HG03175 (cell line): ENCODE measurements at regions not wholly inside any gene's neighbourhood (a gene's known extent, or its start where the extent isn't known, plus 50 kb on each side); places are given as distances from the start of the nearest gene placed in this dataset.

Experiments
- ATAC-seq: cut with Tn5 transposase; IDR thresholded peaks from one replicate; pipeline ENCODE4 v1.9.1; 2021; ENCODE audit warnings: mild to moderate bottlenecking, moderate library complexity; ENCODE audit not compliant: unreplicated experiment

- no peak for ATAC-seq
Observed at GRCh38 chr2:118791483-118791882, 56.0 kb downstream of the EN1 start.

DNA sequence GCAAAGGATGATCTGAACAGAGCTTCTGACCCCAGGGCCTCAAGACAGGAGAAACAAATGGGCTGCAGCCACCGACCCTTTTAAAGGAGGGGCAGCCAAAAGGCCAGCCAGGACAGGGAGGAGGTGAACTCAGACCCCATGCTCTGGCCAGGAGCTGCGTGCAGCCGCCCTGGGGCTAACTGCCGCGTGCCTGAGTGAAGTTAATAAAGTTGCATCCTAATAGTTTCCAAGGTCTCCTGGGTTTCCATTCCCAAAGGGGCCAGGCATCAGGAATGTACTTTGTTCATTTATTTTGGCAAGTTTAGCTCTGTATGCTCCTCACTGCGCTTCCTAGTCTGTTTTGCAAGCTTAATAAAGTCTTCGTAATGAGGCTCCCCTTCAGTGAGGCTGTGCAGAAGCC, 60.7 kb downstream of the EN1 start:
- ATAC-seq, result no peak

GRCh38 chr2:118784860-118785259, 62.6 kb downstream of the EN1 start:
- no peak for ATAC-seq

DNA sequence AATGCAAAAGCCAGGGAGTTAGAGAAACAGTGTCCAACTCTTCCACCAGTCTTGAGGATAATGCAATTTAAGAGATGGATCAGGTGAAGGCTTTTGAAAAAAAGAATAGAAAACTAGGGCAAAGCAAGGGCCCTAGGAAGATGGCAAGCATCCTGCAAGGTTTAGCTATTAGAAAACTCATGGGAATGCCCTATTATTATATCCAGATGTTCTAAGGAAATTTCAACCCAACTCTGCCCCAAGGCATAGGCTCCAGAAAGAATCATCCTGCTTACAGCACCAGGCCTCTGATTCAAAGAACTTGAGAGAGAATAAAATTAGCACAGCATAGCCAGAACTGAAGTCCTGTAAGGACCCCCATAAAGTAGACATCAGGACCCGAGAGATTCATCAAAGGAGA, 68.1 kb downstream of the EN1 start:
- ATAC-seq, result no peak

GRCh38 chr2:118774458-118775133, 72.9 kb downstream of the EN1 start:
- no peak for ATAC-seq

- ATAC-seq, result no peak
Observed at GRCh38 chr2:118773826-118774225, 73.6 kb downstream of the EN1 start.

- no peak for ATAC-seq
Observed at GRCh38 chr2:118772487-118773200, 74.8 kb downstream of the EN1 start.

- no peak for ATAC-seq
Observed at GRCh38 chr2:118769707-118770400, 77.6 kb downstream of the EN1 start.

GRCh38 chr2:118766871-118767270, 80.6 kb downstream of the EN1 start:
- no peak for ATAC-seq

DNA sequence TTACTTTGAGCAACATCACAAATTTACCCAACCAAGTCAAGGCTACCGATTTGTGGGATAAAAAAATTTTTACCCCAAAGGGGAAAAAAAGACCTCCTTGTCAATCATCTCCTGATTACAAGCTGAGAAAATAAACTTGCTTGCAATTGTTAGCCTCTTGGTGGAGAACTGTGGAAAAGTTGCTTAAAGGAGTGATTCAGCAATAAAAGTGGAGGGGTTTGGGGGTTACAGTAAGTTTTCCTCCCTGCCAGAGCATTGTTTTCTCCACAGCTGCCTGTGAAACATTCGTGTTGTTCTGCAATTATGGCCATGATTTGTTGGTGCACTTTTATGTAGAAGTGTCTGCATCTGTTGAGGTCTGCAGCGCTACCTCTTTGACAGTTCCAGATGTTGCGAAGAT, 82.6 kb downstream of the EN1 start:
- no peak for ATAC-seq

- ATAC-seq, result no peak
Observed at GRCh38 chr2:118763797-118764196, 83.7 kb downstream of the EN1 start.

DNA sequence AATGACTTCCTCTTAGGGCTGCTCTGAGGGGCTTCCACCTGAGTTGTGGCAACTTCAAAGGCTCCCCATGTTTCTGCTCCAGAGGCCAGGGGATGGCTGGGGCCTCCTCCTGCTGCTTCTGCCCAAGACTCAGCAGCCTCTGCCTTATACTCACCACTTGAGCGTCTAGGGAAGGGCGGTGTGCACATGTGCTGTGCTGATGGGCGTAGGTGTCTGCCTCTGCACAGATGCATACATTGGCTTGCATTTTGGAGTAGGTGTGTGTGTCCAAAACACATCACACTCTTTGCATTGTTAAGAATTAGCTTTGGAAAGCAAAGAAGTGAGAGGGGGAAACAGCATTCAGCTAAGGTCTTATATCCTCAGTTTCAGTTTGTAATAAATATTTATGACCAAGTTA, 85.2 kb downstream of the EN1 start:
- no peak for ATAC-seq

GRCh38 chr2:118761771-118762170, 85.7 kb downstream of the EN1 start:
- no peak for ATAC-seq

GRCh38 chr2:118755901-118756300, 91.5 kb downstream of the EN1 start:
- ATAC-seq, result no peak

GRCh38 chr2:118755384-118755783, 92.1 kb downstream of the EN1 start:
- no peak for ATAC-seq

DNA sequence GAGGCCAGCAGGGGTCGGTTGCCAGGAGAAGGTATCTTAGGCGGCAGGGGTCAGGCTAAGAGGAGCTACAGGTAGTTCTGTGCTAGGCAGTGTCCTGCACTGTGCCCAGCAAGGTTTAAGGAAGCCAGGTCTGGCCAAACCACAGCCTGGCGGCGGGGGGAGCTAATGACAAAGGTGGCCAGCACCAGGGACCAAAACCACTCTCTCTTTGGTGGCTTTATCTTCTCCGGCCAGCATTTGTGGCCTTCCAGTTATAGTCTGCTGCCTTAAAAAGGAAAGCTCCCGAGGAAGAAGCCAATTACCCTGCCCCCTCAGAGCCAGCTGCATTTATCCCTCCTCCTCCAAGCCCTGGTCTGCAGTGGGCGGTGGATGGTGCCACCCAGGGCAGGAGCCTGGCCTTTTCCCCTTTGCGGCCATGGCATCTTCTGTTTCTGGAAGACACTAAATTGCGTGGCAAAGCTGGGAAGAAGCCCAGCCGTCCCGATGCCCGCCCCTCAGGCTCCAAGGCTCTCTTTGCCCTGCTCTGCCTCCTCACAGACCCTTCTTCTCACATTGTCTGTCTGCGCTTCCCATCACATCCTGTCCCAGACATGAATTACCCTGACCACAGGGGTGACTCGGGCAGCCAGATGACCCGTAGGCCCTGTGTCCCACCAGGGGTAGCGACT, 94.6 kb downstream of the EN1 start:
- ATAC-seq, result no peak

- ATAC-seq, result no peak
Observed at GRCh38 chr2:118750959-118751565, 96.4 kb downstream of the EN1 start.

GRCh38 chr2:118748245-118748885, 99.1 kb downstream of the EN1 start:
- no peak for ATAC-seq

GRCh38 chr2:118747637-118748036, 99.8 kb downstream of the EN1 start:
- no peak for ATAC-seq

DNA sequence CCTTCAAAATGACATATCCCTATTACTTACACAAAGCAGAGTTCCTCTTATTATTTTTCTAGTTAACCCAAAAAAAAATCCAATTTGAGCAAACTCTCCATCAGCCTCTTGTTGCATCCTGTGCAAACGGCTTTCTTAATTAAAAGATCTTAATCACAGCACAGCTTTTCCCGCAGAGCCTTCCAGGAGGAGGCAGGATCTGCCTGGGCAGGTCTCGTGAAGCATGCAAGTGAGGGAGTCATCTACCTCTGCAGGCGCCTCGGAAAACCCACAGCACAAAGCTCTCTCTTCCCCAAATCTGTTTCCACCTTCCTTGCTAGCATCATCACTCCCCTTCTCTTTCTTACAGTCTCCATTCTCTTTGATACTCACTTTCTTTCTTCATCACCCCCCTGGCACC, 100.4 kb downstream of the EN1 start:
- ATAC-seq, result no peak
